HFFc6 (cell line): ENCODE measurements at regions not wholly inside any gene's neighbourhood (a gene's known extent, or its start where the extent isn't known, plus 50 kb on each side); places are given as distances from the start of the nearest gene placed in this dataset.

Source experiments
- DNase-seq: peaks from one replicate; pipeline ENCODE4 v3.0.0-alpha.2; 2018
- H3K27ac Mint-ChIP-seq: 2 replicates; pipeline ENCODE4 v1.8.0; 2020; ENCODE audit warnings: mild to moderate bottlenecking, mixed read lengths
- H3K27me3 Mint-ChIP-seq: 2 replicates; pipeline ENCODE4 v1.8.0; 2021; ENCODE audit warnings: mild to moderate bottlenecking, moderate library complexity, mixed read lengths; ENCODE audit not compliant: insufficient read depth
- H3K36me3 Mint-ChIP-seq: 2 replicates; pipeline ENCODE4 v1.8.0; 2021; ENCODE audit warnings: low read depth, mixed read lengths
- H3K4me1 Mint-ChIP-seq: 2 replicates; pipeline ENCODE4 v1.8.0; 2020; ENCODE audit warnings: low read depth, mixed read lengths
- H3K4me3 Mint-ChIP-seq: 2 replicates; pipeline ENCODE4 v1.8.0; 2020; ENCODE audit warnings: mild to moderate bottlenecking, moderate library complexity, mixed read lengths
- H3K9me3 Mint-ChIP-seq: 2 replicates; pipeline ENCODE4 v1.8.0; 2020; ENCODE audit warnings: mild to moderate bottlenecking, mixed read lengths
- CTCF ChIP-seq: fragments of 200-600 bp; sonication (generic); IDR thresholded peaks from 2 replicates; pipeline ENCODE4 v1.5.0; 2021; ENCODE audit warnings: antibody characterized with exemption, mild to moderate bottlenecking

GRCh38 chr3:82067420-82067819 is 306.0 kb upstream of the GBE1 start:
- Mint-ChIP-seq H3K27ac (no peak overlapping the region), H3K4me3 (no peak overlapping the region), H3K4me1 (no peaks in the 10 kb centered on the region), H3K27me3 (peaks cover 3% of the 10 kb centered on the region), H3K36me3 (no peaks in the 10 kb centered on the region), H3K9me3 (no peaks in the 10 kb centered on the region; the same call in 1 of the 2 replicates)
- TF ChIP-seq CTCF, result no peak
- DNase-seq, result no peak

- no peaks in the 10 kb centered on the region for H3K36me3 Mint-ChIP-seq
- DNase-seq, result no peak
- H3K9me3 Mint-ChIP-seq, result no peaks in the 10 kb centered on the region; the same call in 1 of the 2 replicates
- no peak overlapping the region for H3K27ac Mint-ChIP-seq
- H3K4me1 Mint-ChIP-seq, result no peaks in the 10 kb centered on the region
- peaks cover 4% of the 10 kb centered on the region; the same call in 1 of the 2 replicates for H3K27me3 Mint-ChIP-seq
- no peak for TF ChIP-seq CTCF
- H3K4me3 Mint-ChIP-seq, result peak overlapping the region; percentile 48; the same call in 1 of the 2 replicates
Measured at GRCh38 chr3:82058809-82059208, 297.4 kb upstream of the GBE1 start.

DNA sequence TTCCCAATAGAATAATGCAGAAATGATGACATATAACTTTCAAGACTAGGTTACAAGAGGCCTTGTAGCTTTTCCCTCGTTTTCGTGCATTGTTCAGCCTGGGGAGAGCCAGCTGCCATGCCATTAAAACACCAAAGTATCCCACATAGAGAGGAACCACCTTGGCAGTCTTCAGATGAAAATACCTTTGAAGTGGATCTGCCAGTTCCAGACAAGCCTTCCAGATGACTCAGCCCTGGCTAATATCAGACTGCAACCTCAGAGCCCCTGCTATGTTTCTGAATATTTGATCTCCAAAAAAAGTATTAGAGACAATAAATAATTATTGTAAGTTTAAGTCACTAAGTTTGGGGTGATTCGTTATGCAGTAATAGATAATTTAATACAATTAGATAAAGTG is 294.3 kb upstream of the GBE1 start:
- H3K4me3 Mint-ChIP-seq, result no peak overlapping the region
- H3K36me3 Mint-ChIP-seq, result no peaks in the 10 kb centered on the region
- peaks cover 4% of the 10 kb centered on the region; the same call in 1 of the 2 replicates for H3K27me3 Mint-ChIP-seq
- no peaks in the 10 kb centered on the region; the same call in 1 of the 2 replicates for H3K9me3 Mint-ChIP-seq
- no peak for DNase-seq
- H3K4me1 Mint-ChIP-seq, result no peaks in the 10 kb centered on the region
- TF ChIP-seq CTCF, result no peak
- no peak overlapping the region for H3K27ac Mint-ChIP-seq

DNA sequence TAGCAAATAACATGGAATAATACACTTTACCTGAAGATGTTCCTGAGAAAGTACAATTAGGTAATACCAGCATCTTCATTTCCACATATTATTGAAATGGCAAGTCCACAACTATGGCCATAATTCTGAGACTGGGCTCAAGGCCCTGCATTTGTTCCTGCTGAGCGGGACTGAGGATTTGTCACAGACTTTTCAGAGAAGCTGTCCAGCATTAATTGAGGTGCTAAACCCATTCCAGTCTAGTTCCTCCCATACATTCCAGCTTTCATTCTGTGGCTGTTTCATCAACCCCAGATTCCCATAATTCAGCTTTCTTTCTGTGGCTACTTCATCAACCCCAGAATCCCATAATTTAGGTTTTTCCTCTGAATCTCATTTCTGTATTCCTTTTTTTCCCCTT is 293.4 kb upstream of the GBE1 start:
- DNase-seq, result no peak
- no peak for TF ChIP-seq CTCF

GRCh38 chr3:82053236-82053635 is 291.8 kb upstream of the GBE1 start:
- Mint-ChIP-seq H3K27ac (no peak overlapping the region), H3K27me3 (no peaks in the 10 kb centered on the region), H3K4me1 (no peaks in the 10 kb centered on the region), H3K9me3 (no peaks in the 10 kb centered on the region; the same call in 1 of the 2 replicates), H3K36me3 (no peaks in the 10 kb centered on the region), H3K4me3 (no peak overlapping the region)
- TF ChIP-seq CTCF, result no peak
- no peak for DNase-seq

More for the DNA sequence above, 293.4 kb upstream of the GBE1 start:
- Mint-ChIP-seq H3K27ac (no peak overlapping the region), H3K4me1 (no peaks in the 10 kb centered on the region), H3K4me3 (no peak overlapping the region), H3K9me3 (no peaks in the 10 kb centered on the region; the same call in 1 of the 2 replicates), H3K36me3 (no peaks in the 10 kb centered on the region), H3K27me3 (peaks cover 4% of the 10 kb centered on the region; the same call in 1 of the 2 replicates)

DNA sequence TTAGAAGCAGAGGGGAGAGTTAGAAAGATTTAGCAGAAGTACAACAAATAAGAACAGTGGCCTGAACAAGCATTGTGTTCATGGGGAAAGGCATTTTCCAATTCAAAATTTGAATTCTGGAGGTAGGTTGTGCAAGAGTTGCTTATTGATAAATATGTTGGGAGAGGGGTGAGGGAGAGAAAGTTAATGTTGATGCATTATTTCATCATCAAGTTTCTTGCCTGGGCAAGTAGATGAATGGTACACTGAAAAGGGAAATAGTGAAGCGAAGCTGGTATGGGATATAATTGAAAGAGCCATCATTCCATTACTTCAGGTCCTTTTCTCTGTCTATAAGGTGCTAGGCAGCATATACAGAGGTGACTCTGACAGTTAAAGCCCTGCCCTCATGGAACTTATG is 288.9 kb upstream of the GBE1 start:
- H3K4me1 Mint-ChIP-seq, result no peaks in the 10 kb centered on the region
- no peak for DNase-seq
- H3K9me3 Mint-ChIP-seq, result no peaks in the 10 kb centered on the region; the same call in 1 of the 2 replicates
- H3K36me3 Mint-ChIP-seq, result no peaks in the 10 kb centered on the region
- no peak for TF ChIP-seq CTCF
- H3K27me3 Mint-ChIP-seq, result no peaks in the 10 kb centered on the region; the same call in 1 of the 2 replicates
- no peak overlapping the region for H3K27ac Mint-ChIP-seq
- no peak overlapping the region for H3K4me3 Mint-ChIP-seq
